ENCODE measurements at regions not wholly inside any gene's neighbourhood (a gene's known extent, or its start where the extent isn't known, plus 50 kb on each side); places are given as distances from the start of the nearest gene placed in this dataset.

DNA sequence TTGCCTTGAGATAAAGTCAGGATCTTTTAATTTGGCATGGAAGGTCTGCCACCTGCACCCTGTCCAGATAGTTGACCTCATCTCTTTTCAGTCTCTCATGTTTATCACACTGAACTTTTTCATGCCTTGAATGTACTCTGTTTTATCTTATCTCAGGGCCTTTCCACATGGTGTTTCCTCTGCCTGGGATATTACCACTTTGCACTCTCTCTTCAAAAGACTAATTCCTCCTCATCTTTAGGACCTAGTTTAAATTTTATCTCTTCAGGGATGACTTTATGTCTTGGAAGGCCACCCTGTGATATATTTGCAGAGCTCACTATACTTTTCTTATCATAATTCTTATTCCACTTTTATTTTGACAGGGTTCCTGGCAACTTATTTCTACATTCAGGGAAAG lies 150.0 kb downstream of the DNAJB9 start:
- H3K27ac Mint-ChIP-seq (ENCODE audit: unreplicated experiment) = no peak overlapping the region
- no peak for DNase-seq
- no peak overlapping the region for H3K4me3 Mint-ChIP-seq (ENCODE audit: low read depth, unreplicated experiment)
- intact Hi-C loops (cut with micrococcal nuclease; ENCODE audit: unreplicated experiment) = no loop called here
- no peak for TF ChIP-seq CTCF (IDR thresholded peaks at IDR 0.05; ENCODE audit: unreplicated experiment)
- no peaks in the 10 kb centered on the region for H3K4me1 Mint-ChIP-seq (ENCODE audit: low read depth, unreplicated experiment)
- CTCF ChIA-PET = no interaction called here
- peaks cover 54% of the 10 kb centered on the region for H3K27me3 Mint-ChIP-seq (ENCODE audit: unreplicated experiment)
- BruUV-seq (replicated peaks) = no TSS peak
- no peaks in the 10 kb centered on the region for H3K36me3 Mint-ChIP-seq (ENCODE audit: insufficient read depth, unreplicated experiment)
- H3K9me3 Mint-ChIP-seq (ENCODE audit: low read depth, unreplicated experiment) = no peaks in the 10 kb centered on the region

DNA sequence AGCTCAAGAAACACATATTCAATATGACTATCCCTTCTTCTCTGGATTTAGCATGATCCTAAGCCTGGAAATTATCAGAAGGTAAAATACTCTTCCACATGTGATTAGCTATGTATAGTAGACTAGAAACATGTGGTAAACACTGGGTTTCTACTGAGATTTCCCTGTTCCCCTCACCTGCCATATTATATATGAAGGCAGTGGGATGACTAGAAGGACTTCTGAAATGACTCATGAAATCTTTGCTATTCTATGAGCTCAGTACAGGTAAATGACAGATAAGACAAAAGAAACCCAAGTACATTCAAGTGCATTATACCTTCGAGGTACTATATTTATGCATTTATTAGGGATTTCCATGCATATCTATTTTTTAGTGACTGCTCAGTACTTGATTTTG lies 152.9 kb downstream of the DNAJB9 start:
- no peak overlapping the region for H3K27ac Mint-ChIP-seq (ENCODE audit: unreplicated experiment)
- DNase-seq = no peak
- H3K9me3 Mint-ChIP-seq (ENCODE audit: low read depth, unreplicated experiment) = no peaks in the 10 kb centered on the region
- H3K4me1 Mint-ChIP-seq (ENCODE audit: low read depth, unreplicated experiment) = no peaks in the 10 kb centered on the region
- H3K27me3 Mint-ChIP-seq (ENCODE audit: unreplicated experiment) = peaks cover 43% of the 10 kb centered on the region
- no TSS peak for BruUV-seq (replicated peaks)
- no peak for TF ChIP-seq CTCF (IDR thresholded peaks at IDR 0.05; ENCODE audit: unreplicated experiment)
- no peaks in the 10 kb centered on the region for H3K36me3 Mint-ChIP-seq (ENCODE audit: insufficient read depth, unreplicated experiment)
- no peak overlapping the region for H3K4me3 Mint-ChIP-seq (ENCODE audit: low read depth, unreplicated experiment)
- CTCF ChIA-PET = no interaction called here
- intact Hi-C loops (cut with micrococcal nuclease; ENCODE audit: unreplicated experiment) = no loop called here

DNA sequence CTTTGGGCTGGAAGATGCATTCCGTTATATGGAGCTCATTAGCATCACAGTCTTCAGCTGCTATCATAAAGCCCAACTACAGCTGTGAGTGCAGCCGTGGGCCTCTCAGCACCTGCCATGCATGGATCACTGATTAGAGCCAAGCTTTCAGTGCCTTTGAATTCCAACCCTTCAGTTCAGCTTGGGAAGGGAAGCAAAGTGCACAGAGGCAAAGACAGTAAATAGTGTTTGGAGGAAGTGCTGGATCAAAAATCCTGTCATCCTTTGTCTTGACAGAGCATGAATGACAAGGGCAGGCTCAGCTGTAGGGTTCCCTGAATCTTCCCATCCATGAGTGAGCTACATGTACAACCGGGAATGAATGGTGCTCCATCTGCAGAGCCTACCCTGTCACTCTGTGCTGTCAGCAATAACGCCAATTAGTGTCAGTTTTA lies 153.7 kb downstream of the DNAJB9 start:
- Mint-ChIP-seq H3K4me3 (ENCODE audit: low read depth, unreplicated experiment) (no peak overlapping the region), H3K4me1 (ENCODE audit: low read depth, unreplicated experiment) (no peaks in the 10 kb centered on the region), H3K27ac (ENCODE audit: unreplicated experiment) (no peak overlapping the region), H3K9me3 (ENCODE audit: low read depth, unreplicated experiment) (no peaks in the 10 kb centered on the region), H3K27me3 (ENCODE audit: unreplicated experiment) (peaks cover 38% of the 10 kb centered on the region), H3K36me3 (ENCODE audit: insufficient read depth, unreplicated experiment) (no peaks in the 10 kb centered on the region)
- CTCF ChIA-PET = no interaction called here
- no peak for TF ChIP-seq CTCF (IDR thresholded peaks at IDR 0.05; ENCODE audit: unreplicated experiment)
- DNase-seq = no peak
- no TSS peak for BruUV-seq (replicated peaks)
- intact Hi-C loops (cut with micrococcal nuclease; ENCODE audit: unreplicated experiment) = no loop called here

DNA sequence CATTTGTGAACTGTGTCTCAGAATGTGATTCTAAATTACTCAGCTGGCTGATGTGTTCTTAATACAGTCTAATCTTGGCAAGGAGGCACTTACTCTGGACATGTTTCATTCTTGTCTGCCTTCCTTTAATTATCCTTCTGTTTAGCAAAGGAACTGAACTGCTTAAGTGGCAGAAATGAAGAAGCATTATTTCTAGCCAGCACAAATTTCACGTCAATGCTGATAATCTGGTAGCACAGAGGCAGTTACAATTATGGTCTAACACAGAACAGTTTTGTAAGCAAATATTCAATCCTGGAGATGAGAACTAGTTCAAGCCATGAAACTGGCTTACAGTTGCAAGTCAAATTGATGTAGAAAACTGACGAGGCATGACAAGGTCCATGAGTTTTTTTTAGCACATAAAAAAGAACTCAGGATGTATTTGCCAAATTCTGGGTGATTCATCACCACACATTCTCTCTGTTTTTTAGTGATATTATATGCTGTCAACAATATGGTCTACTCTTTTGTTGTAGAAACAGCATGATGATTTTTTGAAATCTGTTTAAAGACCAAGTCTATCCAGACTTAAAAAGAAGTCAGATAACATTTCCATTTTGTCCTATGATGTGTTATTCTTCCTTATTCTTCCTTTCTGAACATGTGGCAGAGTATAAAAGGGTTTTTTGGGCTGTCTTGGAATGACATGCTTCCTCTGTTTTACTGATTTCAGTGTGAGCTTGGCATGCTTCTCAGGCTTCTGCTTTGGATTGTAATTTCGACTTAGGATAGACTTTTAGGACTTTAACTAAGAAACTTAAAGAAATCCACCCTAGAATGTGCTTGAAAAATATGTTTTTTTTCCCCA lies 154.8 kb downstream of the DNAJB9 start:
- CTCF ChIA-PET = no interaction called here
- no peak for DNase-seq
- H3K9me3 Mint-ChIP-seq (ENCODE audit: low read depth, unreplicated experiment) = no peaks in the 10 kb centered on the region
- BruUV-seq (replicated peaks) = no TSS peak
- peaks cover 27% of the 10 kb centered on the region for H3K27me3 Mint-ChIP-seq (ENCODE audit: unreplicated experiment)
- H3K36me3 Mint-ChIP-seq (ENCODE audit: insufficient read depth, unreplicated experiment) = no peaks in the 10 kb centered on the region
- H3K4me3 Mint-ChIP-seq (ENCODE audit: low read depth, unreplicated experiment) = no peak overlapping the region
- H3K4me1 Mint-ChIP-seq (ENCODE audit: low read depth, unreplicated experiment) = no peaks in the 10 kb centered on the region
- H3K27ac Mint-ChIP-seq (ENCODE audit: unreplicated experiment) = no peak overlapping the region
- no peak for TF ChIP-seq CTCF (IDR thresholded peaks at IDR 0.05; ENCODE audit: unreplicated experiment)
- intact Hi-C loops (cut with micrococcal nuclease; ENCODE audit: unreplicated experiment) = no loop called here
